GM21526 (cell line): ENCODE measurements at regions not wholly inside any gene's neighbourhood (a gene's known extent, or its start where the extent isn't known, plus 50 kb on each side); places are given as distances from the start of the nearest gene placed in this dataset.
"Not testable (repeated sequence)": the region's sequence is repeated elsewhere in the genome, so short reads cannot be mapped to it uniquely, and the experiment has no call there.

Experiments
- ATAC-seq: cut with Tn5 transposase; IDR thresholded peaks from one replicate; pipeline ENCODE4 v1.9.1; 2021; ENCODE audit warnings: moderate library complexity; ENCODE audit not compliant: unreplicated experiment, low FRiP score

DNA sequence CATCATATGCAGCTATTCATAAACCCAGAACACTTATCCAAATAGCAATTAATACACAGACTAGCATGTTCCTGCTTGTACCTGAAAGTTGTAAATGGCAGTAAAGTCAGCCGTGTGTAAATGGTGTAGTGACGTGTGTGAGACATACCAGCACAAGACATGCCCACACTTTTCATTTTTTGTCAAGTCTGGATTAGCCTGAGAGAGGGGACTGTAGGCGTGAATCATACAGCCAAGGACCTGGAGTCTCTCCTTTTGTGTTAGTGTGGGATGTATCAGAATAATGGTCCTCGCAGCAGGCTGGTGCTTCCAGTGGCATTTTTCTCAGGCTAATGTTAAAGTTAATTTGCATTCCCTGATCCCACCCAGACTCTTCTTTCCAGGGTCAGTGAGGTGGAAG, 116.8 kb upstream of the BMAL1 start:
- ATAC-seq: no peak

GRCh38 chr11:13163158-13163557, 114.4 kb upstream of the BMAL1 start:
- no peak for ATAC-seq

GRCh38 chr11:13166036-13166435, 111.6 kb upstream of the BMAL1 start:
- no peak for ATAC-seq

DNA sequence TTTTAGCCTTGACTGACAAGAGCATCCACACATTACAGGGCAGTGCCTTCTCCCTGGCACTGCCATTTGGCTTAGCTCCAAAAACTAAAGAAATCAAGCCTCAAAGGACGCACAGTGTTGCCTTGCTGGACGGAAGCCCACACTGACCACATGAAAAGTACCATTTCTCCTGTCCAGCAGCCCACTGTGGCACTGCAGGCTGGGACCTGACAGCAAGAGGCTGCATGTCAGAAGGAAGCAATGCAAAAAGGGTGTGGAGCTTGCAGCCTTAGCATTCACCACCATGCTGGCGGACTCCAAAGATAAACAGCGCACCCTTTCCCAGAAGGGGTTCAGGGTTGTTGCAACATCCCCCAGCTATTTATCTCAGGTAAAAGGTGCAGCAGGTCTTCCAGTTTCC, 109.3 kb upstream of the BMAL1 start:
- ATAC-seq: no peak

- ATAC-seq: no peak
Observed at GRCh38 chr11:13169709-13170108, 107.9 kb upstream of the BMAL1 start.

DNA sequence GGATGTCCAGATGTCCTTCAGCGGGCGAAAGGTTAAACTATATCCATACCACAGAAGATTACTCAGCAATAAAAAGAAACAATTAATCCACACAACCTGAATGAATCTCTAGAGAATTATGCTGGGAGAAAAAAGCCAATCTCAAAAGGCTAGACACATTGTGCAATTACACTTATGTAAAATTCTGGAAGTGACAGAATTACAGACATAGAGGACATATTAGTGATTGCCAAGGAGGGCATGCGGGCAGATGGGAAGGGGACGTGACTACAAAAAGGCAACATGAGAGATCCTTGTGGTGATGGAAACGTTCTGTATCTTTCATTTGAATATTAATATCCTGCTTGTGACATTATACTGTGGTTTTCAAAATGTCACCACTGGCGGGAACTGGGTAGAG, 103.5 kb upstream of the BMAL1 start:
- ATAC-seq: no peak

- ATAC-seq: no peak
Observed at GRCh38 chr11:13183094-13183825, 94.3 kb upstream of the BMAL1 start.

DNA sequence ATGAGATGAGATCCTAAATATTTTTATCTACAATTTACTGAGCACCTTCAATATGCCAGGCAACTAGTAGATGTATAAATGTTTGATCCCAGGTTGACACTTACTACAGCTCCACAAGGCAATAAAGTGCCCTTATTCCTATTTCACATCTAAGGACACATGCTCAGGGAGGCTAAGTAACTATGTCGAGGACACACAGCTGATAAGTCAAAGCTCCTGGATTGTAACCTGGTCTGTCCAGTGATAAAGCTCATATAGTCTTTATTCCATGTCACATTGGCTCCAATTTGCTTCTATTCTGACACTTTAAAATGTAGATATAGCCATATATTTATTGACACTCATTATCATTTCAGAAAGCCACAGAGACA, 93.8 kb upstream of the BMAL1 start:
- no peak for ATAC-seq

- ATAC-seq: no peak
Observed at GRCh38 chr11:13184295-13184794, 93.2 kb upstream of the BMAL1 start.

DNA sequence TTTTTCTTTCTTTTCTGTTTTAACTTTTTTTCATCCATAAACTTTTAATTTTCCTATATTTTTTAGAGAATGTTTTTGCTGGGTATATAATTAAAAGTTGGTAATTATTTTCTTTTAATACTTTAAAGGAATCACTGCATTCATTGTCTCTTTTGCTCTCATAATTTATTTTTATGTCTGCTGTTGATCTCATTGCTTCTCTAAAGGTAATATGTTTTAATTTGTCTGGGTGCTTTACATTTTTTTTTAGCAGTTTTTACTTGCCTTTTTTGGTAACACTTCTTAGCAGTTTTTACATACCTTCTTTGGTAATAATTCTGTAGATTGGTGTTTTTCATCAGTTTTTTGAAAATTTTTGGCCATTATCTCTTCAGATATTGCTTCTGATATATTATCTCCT, 89.4 kb upstream of the BMAL1 start:
- ATAC-seq: no peak

GRCh38 chr11:13189561-13190426, 87.8 kb upstream of the BMAL1 start:
- ATAC-seq: no peak

DNA sequence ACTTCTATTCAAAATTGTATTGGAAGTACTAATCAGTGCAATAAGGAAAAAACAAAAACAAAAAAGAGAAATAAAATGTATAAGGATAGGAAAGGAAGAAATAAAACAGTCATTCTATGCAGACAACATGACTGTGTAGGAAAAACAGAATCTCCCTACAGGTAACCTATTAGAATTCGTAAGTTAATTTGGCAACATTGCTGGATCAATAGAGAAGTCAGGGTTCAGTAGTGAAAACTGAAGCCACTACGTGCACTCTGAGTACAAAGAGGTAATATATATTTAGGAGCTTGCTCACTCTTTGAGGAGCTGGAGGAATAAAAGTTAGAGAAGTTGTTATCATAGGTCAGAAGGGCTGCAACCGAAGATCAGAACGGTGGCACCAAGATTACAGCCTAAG, 84.0 kb upstream of the BMAL1 start:
- ATAC-seq: no peak

DNA sequence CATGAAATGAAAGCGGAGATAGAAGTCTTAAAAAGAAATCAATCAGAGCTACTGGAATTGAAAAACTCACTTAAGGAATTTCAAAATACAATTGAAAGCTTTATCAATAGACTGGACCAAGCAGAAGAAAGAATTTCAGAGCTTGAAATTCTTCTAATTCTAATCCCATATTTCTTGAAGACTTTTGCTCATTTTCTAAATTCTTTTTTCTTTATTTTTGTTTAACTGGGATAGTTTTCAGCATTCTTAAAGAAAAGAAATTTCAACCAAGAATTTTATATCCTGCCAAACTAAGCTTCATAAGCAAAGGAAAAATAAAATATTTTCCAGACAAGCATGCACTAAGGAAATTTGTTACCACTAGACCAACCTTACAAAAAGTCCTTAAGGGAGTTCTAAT, 80.2 kb upstream of the BMAL1 start:
- not testable (repeated sequence) for ATAC-seq

- no peak for ATAC-seq
Observed at GRCh38 chr11:13205486-13205885, 72.1 kb upstream of the BMAL1 start.

DNA sequence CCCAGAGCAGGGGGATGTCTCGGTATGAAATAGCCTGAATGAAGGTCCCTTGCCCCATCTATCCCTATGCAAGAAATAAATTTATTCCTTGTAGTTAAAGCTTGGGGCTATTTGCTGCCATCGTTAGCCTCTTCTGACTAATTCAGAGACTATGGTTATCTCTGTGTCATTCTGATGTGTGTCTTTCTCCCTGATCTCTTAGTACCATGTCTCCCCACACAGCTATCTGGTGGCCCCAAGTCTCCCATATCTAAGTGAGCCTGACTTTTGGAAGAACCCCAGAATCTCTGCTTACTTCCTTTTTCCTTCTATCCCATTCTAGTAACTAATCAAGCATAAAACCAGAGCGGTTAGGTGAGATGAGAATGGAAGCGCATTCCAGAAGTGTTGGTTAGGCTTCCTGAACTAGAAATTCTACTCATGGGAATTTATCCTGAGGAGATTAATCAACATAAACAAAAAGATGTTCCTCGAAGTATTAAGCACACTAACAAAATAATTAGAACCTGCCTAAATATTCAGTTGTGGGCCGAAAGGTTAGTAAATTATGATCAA, 71.4 kb upstream of the BMAL1 start:
- ATAC-seq: no peak

DNA sequence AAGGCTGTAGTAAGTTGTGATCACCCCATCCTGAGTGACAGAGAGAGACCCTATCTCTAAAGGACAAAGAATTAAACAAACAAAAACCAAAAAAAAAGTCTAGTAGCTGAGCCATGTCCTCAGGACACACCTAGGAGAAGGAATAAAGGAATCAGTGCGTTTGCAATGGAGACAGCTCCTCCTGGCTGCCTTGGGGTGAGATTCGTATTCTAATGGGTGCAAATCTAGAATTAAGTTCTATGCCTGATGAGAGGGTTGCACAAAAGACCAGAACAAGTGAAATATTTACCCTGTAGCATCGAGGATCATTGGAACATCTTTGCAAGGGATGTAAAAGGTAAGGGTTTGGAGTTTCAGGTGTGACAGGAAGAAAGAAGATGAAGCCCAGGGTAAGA, 70.3 kb upstream of the BMAL1 start:
- no peak for ATAC-seq

DNA sequence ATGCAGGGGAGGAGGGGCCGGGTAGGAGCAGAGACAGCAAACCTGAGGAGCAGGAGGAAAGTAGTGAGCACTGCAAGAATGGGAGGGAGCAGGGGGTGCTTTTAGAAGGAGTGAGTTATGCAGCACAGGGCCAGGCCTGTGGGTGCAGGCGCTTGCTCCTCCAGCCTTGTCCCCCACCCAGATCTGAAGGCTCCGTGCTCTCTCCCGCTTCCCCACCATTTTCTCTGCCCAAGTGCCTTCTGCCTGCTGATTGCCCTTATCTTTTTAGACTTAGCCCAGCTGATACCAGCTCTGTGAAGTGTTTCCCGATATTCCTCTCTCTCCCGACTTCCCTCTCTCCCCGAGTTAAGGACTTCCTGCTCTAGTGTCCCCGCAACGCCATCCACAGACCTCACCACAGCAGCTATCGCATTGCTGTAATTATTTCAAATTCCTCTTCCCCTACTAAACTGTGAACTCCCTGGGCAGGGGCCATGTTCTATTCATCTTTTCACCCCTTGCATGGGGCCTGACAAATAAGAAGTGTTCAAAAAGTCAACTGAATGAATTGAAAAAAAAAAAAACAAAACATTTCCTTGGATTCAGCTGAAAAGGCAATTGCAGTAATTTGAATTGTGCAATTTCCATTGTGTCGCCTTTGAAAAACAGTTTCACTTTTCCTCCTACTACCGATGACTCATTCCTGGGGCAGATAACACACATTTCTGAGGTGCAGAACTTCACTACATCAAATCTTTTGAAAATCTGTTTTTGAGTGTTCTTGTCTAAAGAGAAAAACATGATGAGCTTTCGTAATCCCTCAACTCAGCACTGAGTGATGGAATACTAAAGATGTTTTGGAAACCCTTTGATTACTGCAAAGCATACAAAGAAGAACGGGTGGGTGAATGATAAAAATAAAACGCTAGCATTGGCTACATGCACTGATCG, 69.7 kb upstream of the BMAL1 start:
- no peak for ATAC-seq

GRCh38 chr11:13208921-13209320, 68.7 kb upstream of the BMAL1 start:
- ATAC-seq: no peak

DNA sequence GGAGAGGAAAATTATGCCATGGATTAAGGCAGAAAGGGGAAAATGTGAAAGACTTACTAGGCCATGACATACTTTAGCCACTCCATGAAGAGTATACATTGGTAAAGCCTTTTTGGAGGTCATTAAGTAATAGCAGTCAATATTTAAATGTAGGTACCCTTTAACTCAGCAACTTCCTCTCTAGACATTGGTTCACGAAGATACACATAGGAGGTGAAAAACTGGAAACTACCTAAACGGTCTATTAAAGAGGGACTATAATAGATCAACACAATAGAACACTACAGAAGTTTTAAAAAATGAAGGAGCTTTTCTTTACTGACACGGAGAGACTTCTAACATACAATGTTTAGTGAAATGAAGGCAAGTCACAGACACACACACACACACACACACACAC, 68.2 kb upstream of the BMAL1 start:
- ATAC-seq: no peak

DNA sequence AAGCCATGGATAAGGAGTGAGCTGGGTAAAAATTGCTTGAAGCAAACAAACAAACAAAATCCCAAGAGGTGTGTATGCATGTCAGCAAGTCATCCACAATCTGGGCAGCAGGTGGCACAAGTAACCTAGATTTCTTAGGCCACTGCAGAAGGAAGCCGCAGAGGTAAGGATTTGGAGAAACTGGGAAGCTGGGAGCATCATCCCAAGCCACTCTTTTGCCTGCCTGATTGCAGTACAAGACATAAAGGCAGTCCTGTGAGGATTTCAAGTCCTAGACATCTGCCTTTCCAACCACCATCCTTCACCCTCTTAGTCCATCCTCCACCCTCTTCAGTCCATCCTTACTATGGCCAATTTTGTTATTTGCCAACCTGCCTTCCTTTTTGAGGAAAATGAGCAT, 67.2 kb upstream of the BMAL1 start:
- no peak for ATAC-seq

DNA sequence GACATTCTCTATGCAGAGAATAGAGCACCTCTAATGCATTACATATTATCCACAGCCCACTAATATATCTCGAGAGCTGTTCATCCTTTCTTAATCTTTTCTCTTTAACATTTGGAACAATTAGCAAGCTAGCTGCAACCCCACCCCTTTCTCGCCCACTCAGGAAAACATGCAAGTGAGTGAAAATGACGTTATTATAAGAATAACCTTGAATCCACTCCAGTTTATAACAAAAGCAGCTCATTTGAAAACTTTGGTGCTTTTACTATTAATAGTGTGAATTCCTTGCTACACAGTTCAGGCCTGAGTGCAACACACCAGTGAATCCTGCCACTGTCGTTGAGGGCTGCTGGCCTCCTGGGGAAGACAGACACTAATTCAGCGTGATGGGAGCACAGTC, 63.3 kb upstream of the BMAL1 start:
- ATAC-seq: no peak
